H9 (cell line): ENCODE measurements at regions not wholly inside any gene's neighbourhood (a gene's known extent, or its start where the extent isn't known, plus 50 kb on each side); places are given as distances from the start of the nearest gene placed in this dataset.
A peak's percentile ranks its signal among the peaks of the same experiment; 100 is the strongest.

Experiments used
- DNase-seq: peaks from one replicate; pipeline ENCODE4 v3.0.0-alpha.2; 2017
- H2AFZ ChIP-seq: one replicate; pipeline ENCODE4 v1.6.1; 2013; ENCODE audit warnings: mild to moderate bottlenecking, low read length, control low read depth, moderate library complexity
- H2AK5ac ChIP-seq: 2 replicates; pipeline ENCODE4 v1.6.1; 2013; ENCODE audit warnings: low read length, control low read depth, mixed read lengths; ENCODE audit not compliant: insufficient read length
- H2BK120ac ChIP-seq: one replicate; pipeline ENCODE4 v1.6.1; 2013; ENCODE audit warnings: low read depth, mild to moderate bottlenecking, low read length, control low read depth, inconsistent platforms; ENCODE audit not compliant: poor library complexity, severe bottlenecking
- H2BK12ac ChIP-seq: 2 replicates; pipeline ENCODE4 v1.6.1; 2013; ENCODE audit warnings: low read length, control low read depth, mixed read lengths, low read depth; ENCODE audit not compliant: insufficient read length
- H2BK15ac ChIP-seq: 2 replicates; pipeline ENCODE4 v1.6.1; 2013; ENCODE audit warnings: low read depth, low read length, control low read depth
- H2BK20ac ChIP-seq: one replicate; pipeline ENCODE4 v1.6.1; 2013; ENCODE audit warnings: low read depth, mild to moderate bottlenecking, low read length, control low read depth, inconsistent platforms; ENCODE audit not compliant: poor library complexity, severe bottlenecking
- H2BK5ac ChIP-seq: 2 replicates; pipeline ENCODE4 v1.6.1; 2013; ENCODE audit warnings: low read length, control low read depth, mixed read lengths; ENCODE audit not compliant: insufficient read length
- H3K14ac ChIP-seq: 2 replicates; pipeline ENCODE4 v1.6.1; 2013; ENCODE audit warnings: low read length, control low read depth; ENCODE audit not compliant: insufficient read depth
- H3K18ac ChIP-seq: 2 replicates; pipeline ENCODE4 v1.6.1; 2013; ENCODE audit warnings: low read depth, mild to moderate bottlenecking, mixed read lengths, low read length, control low read depth; ENCODE audit not compliant: insufficient read length
- H3K23ac ChIP-seq: 2 replicates; pipeline ENCODE4 v1.6.1; 2013; ENCODE audit warnings: low read length, control low read depth, mixed read lengths, low read depth; ENCODE audit not compliant: insufficient read length
- H3K23me2 ChIP-seq: 2 replicates; pipeline ENCODE4 v1.6.1; 2013; ENCODE audit warnings: low read depth, mild to moderate bottlenecking, mixed read lengths, low read length, control low read depth; ENCODE audit not compliant: insufficient read length, poor library complexity, severe bottlenecking
- H3K27ac ChIP-seq: 2 replicates; pipeline ENCODE4 v1.5.1; 2013; ENCODE audit warnings: low read length, control low read depth, mixed read lengths, low read depth; ENCODE audit not compliant: insufficient read length
- H3K27me3 ChIP-seq: 2 replicates; pipeline ENCODE4 v1.6.1; 2013; ENCODE audit warnings: low read length, control low read depth, inconsistent platforms; ENCODE audit not compliant: insufficient read depth
- H3K4ac ChIP-seq: 2 replicates; pipeline ENCODE4 v1.6.1; 2013; ENCODE audit warnings: low read depth, mild to moderate bottlenecking, control low read depth, inconsistent platforms, low read length, moderate library complexity
- H3K4me1 ChIP-seq: 2 replicates; pipeline ENCODE4 v1.6.1; 2013; ENCODE audit warnings: low read length, control low read depth, inconsistent platforms; ENCODE audit not compliant: insufficient read depth
- H3K4me2 ChIP-seq: 2 replicates; pipeline ENCODE4 v1.6.1; 2013; ENCODE audit warnings: low read length, control low read depth, mixed read lengths; ENCODE audit not compliant: insufficient read length, insufficient read depth
- H3K56ac ChIP-seq: 2 replicates; pipeline ENCODE4 v1.6.1; 2013; ENCODE audit warnings: low read depth, mild to moderate bottlenecking, mixed read lengths, low read length, control low read depth; ENCODE audit not compliant: insufficient read length
- H3K79me1 ChIP-seq: 2 replicates; pipeline ENCODE4 v1.6.1; 2013; ENCODE audit warnings: low read depth, mild to moderate bottlenecking, moderate library complexity, low read length, control low read depth, inconsistent platforms; ENCODE audit not compliant: insufficient read depth, poor library complexity, severe bottlenecking
- H3K79me2 ChIP-seq: 2 replicates; pipeline ENCODE4 v1.6.1; 2013; ENCODE audit warnings: low read length, control low read depth, inconsistent platforms; ENCODE audit not compliant: insufficient read depth
- H3K9ac ChIP-seq: 2 replicates; pipeline ENCODE4 v1.6.1; 2013; ENCODE audit warnings: low read length, control low read depth, mixed read lengths; ENCODE audit not compliant: insufficient read length; ENCODE audit errors: extremely low read depth
- H3K9me3 ChIP-seq: one replicate; pipeline ENCODE4 v1.6.1; 2013; ENCODE audit warnings: low read depth, low read length, inconsistent platforms; ENCODE audit not compliant: control insufficient read depth
- H3T11ph ChIP-seq: one replicate; pipeline ENCODE4 v1.6.1; 2013; ENCODE audit warnings: mild to moderate bottlenecking, low read length, control low read depth, inconsistent platforms
- H4K20me1 ChIP-seq: one replicate; pipeline ENCODE4 v1.6.1; 2013; ENCODE audit not compliant: control insufficient read depth, insufficient read length, insufficient read depth
- H4K5ac ChIP-seq: 2 replicates; pipeline ENCODE4 v1.6.1; 2013; ENCODE audit warnings: low read depth, mild to moderate bottlenecking, mixed read lengths, low read length, control low read depth; ENCODE audit not compliant: insufficient read length
- H4K8ac ChIP-seq: replicated peaks from 2 replicates; pipeline ENCODE4 v1.6.1; 2013; ENCODE audit warnings: low read length, control low read depth, mixed read lengths, low read depth; ENCODE audit not compliant: insufficient read length
- H4K91ac ChIP-seq: 2 replicates; pipeline ENCODE4 v1.6.1; 2013; ENCODE audit warnings: low read depth, mild to moderate bottlenecking, moderate library complexity, mixed read lengths, low read length, control low read depth; ENCODE audit not compliant: insufficient read length
- H3K27ac Mint-ChIP-seq, 3 experiments: 2 replicates in 2 of 3; 3 replicates in 1 of 3; pipeline ENCODE4 v1.8.0; 2020 to 2021; ENCODE audit warnings: mixed read lengths in 3 of 3, mild to moderate bottlenecking in 1 of 3, moderate library complexity in 1 of 3
- H3K27me3 Mint-ChIP-seq: 2 replicates; pipeline ENCODE4 v1.8.0; 2021; ENCODE audit warnings: low read depth, mild to moderate bottlenecking, moderate library complexity, mixed read lengths
- H3K36me3 Mint-ChIP-seq, 3 experiments: 2 replicates in 2 of 3; 3 replicates in 1 of 3; pipeline ENCODE4 v1.8.0; 2020 to 2021; ENCODE audit warnings: low read depth in 3 of 3, mixed read lengths in 3 of 3; ENCODE audit not compliant: insufficient read depth in 1 of 3
- H3K4me1 Mint-ChIP-seq, 2 experiments: 2 replicates each; pipeline ENCODE4 v1.8.0; 2020; ENCODE audit warnings: mixed read lengths in 2 of 2
- H3K4me3 Mint-ChIP-seq, 2 experiments: 2 replicates in 1 of 2; 3 replicates in 1 of 2; pipeline ENCODE4 v1.8.0; 2020 to 2021; ENCODE audit warnings: mild to moderate bottlenecking in 2 of 2, mixed read lengths in 2 of 2, moderate library complexity in 1 of 2
- H3K9me3 Mint-ChIP-seq, 2 experiments: 2 replicates in 1 of 2; 3 replicates in 1 of 2; pipeline ENCODE4 v1.8.0; 2020; ENCODE audit warnings: mild to moderate bottlenecking in 2 of 2, mixed read lengths in 2 of 2, moderate library complexity in 1 of 2
- CTCF ChIP-seq: fragments of 200-600 bp; sonication (generic); conservative IDR thresholded peaks from 3 replicates; pipeline ENCODE4 v1.8.0; 2021; ENCODE audit warnings: antibody characterized with exemption, mild to moderate bottlenecking
- WGBS: extraction: QIAGEN DNeasy Blood & Tissue Kit; methylation state at CpG from one replicate; pipeline ENCODE4 v1.1.7; 2013; ENCODE audit warnings: missing lambda C conversion rate, low lambda C conversion rate, mixed read lengths; ENCODE audit not compliant: insufficient read length; ENCODE audit errors: extremely low coverage; 5-methylcytosine and 5-hydroxymethylcytosine counted together

GRCh38 chr10:8444630-8445029 is 390.1 kb downstream of the GATA3 start:
- Mint-ChIP-seq H3K36me3 (no peaks in the 10 kb centered on the region), H3K4me1 (peaks cover 0 to 6% of the 10 kb centered on the region in 2 experiments; a peak in 3 of 4 replicates), H3K27ac (no peak overlapping the region), H3K4me3 (no peak overlapping the region), H3K9me3 (no peaks in the 10 kb centered on the region), H3K27me3 (peaks cover 47% of the 10 kb centered on the region)
- Histone ChIP-seq H2BK15ac (no peak overlapping the region), H4K8ac (no peak overlapping the region), H2AFZ (no peak overlapping the region), H3K9me3 (no peaks in the 10 kb centered on the region), H2BK5ac (no peak overlapping the region), H2BK12ac (no peak overlapping the region), H3K9ac (no peak overlapping the region), H3K4me2 (no peak overlapping the region), H3K4ac (no peak overlapping the region), H2BK20ac (no peak overlapping the region), H3K14ac (no peak overlapping the region), H3K18ac (no peak overlapping the region), H3T11ph (no peak overlapping the region), H3K23ac (no peak overlapping the region), H4K20me1 (no peaks in the 10 kb centered on the region), H3K79me1 (no peaks in the 10 kb centered on the region), H3K4me1 (no peaks in the 10 kb centered on the region), H3K23me2 (no peaks in the 10 kb centered on the region), H3K56ac (no peak overlapping the region), H4K5ac (no peak overlapping the region), H3K27me3 (no peaks in the 10 kb centered on the region; the same call in 1 of the 2 replicates), H2BK120ac (no peak overlapping the region), H3K27ac (no peak overlapping the region), H3K79me2 (no peaks in the 10 kb centered on the region), H4K91ac (no peak overlapping the region), H2AK5ac (no peak overlapping the region)
- peak; percentile 64 for DNase-seq
- peak; percentile 45 for TF ChIP-seq CTCF
- no CpG with 5 or more reads among the region's 7 CpGs for WGBS
